ENCODE measurements at regions not wholly inside any gene's neighbourhood (a gene's known extent, or its start where the extent isn't known, plus 50 kb on each side); places are given as distances from the start of the nearest gene placed in this dataset.
A peak's percentile ranks its signal among the peaks of the same experiment; 100 is the strongest.

DNA sequence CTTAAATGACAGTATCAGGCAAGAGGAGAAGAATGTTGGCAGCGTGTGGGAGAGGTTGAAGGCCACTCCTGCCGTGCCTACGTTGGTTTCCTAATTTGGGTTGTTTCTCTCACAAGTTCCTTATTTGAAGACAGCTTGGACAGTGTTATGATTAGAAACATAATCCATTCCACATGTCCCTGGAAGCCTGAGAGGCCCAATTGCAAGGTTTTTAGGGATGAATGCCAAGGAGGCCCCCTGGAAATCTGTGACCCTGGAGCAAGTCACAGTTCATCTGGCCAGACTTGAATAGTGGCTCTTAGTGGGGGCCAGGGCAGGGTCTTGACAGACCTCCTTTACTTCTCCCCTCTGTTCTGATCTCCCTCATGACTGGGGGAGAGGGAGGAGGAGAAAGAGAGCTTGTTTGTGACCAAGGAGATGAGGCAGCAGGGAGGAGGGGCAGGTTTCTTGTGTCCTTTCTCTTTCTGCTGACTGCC lies 584.4 kb upstream of the TBL1XR1 start:
- no peak for DNase-seq
- Histone ChIP-seq H3K4me3 (ENCODE audit: low read depth, low read length) (no peak overlapping the region), H3K4me1 (peaks cover 4% of the 10 kb centered on the region), H3K27me3 (no peaks in the 10 kb centered on the region), H3K36me3 (no peaks in the 10 kb centered on the region), H3K9me3 (no peaks in the 10 kb centered on the region)
- TF ChIP-seq, protein P1, sequence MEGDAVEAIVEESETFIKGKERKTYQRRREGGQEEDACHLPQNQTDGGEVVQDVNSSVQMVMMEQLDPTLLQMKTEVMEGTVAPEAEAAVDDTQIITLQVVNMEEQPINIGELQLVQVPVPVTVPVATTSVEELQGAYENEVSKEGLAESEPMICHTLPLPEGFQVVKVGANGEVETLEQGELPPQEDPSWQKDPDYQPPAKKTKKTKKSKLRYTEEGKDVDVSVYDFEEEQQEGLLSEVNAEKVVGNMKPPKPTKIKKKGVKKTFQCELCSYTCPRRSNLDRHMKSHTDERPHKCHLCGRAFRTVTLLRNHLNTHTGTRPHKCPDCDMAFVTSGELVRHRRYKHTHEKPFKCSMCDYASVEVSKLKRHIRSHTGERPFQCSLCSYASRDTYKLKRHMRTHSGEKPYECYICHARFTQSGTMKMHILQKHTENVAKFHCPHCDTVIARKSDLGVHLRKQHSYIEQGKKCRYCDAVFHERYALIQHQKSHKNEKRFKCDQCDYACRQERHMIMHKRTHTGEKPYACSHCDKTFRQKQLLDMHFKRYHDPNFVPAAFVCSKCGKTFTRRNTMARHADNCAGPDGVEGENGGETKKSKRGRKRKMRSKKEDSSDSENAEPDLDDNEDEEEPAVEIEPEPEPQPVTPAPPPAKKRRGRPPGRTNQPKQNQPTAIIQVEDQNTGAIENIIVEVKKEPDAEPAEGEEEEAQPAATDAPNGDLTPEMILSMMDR (IDR thresholded peaks at IDR 0.05; ENCODE audit: low read depth, low read length): no peak

DNA sequence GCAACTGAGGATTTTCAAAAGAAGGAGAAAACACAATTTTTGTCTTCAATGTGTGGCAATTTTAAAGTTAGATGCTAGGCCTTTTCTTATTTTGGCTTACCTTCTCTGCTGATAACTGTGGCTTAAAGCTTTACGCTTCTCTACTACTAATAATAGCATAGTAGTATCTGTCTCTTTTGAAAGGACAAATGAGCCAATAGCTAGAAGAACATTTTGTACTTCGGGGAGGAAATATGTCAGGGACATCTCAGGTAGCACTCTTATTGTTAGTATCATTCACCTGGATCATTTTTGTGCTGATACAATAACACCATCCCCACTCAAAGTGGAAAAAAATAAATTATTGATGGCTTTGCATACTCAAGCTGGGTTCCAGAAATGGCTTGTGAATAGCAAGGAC lies 586.1 kb upstream of the TBL1XR1 start:
- no peak for DNase-seq
- TF ChIP-seq, protein P1 (IDR thresholded peaks at IDR 0.05; ENCODE audit: low read depth, low read length): no peak
- H3K36me3 ChIP-seq: no peaks in the 10 kb centered on the region

GRCh38 chr3:177783767-177784166 lies 586.5 kb upstream of the TBL1XR1 start:
- Histone ChIP-seq H3K4me1 (no peaks in the 10 kb centered on the region; the same call in 1 of the 2 replicates), H3K36me3 (no peaks in the 10 kb centered on the region), H3K9me3 (no peaks in the 10 kb centered on the region), H3K27me3 (no peaks in the 10 kb centered on the region), H3K4me3 (ENCODE audit: low read depth, low read length) (no peak overlapping the region)
- TF ChIP-seq, protein P1 (IDR thresholded peaks at IDR 0.05; ENCODE audit: low read depth, low read length): no peak
- no peak for DNase-seq

More for the DNA sequence above, 586.1 kb upstream of the TBL1XR1 start:
- no peak overlapping the region for H3K4me3 ChIP-seq (ENCODE audit: low read depth, low read length)
- H3K27me3 ChIP-seq: no peaks in the 10 kb centered on the region
- no peaks in the 10 kb centered on the region; the same call in 1 of the 2 replicates for H3K4me1 ChIP-seq
- H3K9me3 ChIP-seq: no peaks in the 10 kb centered on the region

DNA sequence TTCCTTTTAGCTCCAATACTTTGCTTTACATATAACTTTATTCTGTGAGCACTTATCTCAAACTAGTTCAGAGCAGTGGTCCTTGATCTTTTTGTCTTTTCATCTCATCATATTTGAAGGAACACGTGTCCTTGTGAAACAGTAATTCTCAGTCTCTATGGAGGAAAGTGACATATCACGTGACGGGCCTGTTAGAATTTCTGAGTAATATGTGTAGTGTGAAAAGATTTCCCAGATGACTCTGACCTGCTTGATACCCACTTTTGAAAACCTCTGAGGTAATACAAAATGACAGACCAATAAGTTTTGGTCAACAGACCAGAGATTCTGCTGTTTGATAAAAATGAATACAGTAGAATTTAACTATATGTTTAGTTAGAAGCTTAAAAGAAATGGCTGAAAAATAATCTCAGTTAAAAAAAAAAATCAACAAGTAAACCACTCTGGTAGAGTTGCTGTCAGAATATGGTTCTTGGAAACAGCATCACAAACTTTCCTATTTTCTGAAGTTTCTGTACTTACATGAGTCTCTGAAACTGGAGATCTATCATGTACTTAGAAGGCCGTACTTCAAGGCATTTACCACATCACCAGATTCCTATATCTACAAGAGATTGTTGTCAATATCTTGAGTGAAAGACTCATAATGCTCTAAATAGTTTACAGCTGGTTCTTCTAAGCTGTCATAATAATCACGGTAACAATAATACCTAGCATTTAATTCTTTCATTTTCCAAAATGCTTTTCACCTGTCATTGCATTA lies 590.2 kb upstream of the TBL1XR1 start:
- peaks cover 10% of the 10 kb centered on the region for H3K4me1 ChIP-seq
- H3K9me3 ChIP-seq: no peaks in the 10 kb centered on the region
- no peaks in the 10 kb centered on the region for H3K36me3 ChIP-seq
- DNase-seq: no peak
- no peak overlapping the region for H3K4me3 ChIP-seq (ENCODE audit: low read depth, low read length)
- H3K27me3 ChIP-seq: no peaks in the 10 kb centered on the region
- TF ChIP-seq, protein P1 (IDR thresholded peaks at IDR 0.05; ENCODE audit: low read depth, low read length): no peak

DNA sequence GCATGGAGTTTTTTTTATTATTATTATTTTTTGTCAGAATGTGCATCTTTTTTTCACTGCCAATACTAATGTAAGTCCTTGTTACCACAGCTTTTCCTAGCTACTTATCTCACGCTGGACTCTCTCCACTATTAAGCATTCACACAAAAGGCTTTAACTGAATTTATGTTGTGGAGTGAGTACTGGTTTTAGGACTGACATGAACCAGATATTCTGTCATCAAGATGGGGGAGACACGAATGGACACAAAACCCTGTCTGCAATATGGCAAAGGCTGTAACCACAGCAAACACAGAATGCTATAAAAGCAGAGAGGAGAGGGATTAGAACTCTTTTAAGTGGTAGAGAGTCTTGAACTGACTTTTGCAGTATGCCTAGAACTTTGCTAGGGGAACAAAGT lies 592.2 kb upstream of the TBL1XR1 start:
- Histone ChIP-seq H3K36me3 (no peaks in the 10 kb centered on the region), H3K9me3 (no peaks in the 10 kb centered on the region), H3K4me1 (peaks cover 11% of the 10 kb centered on the region), H3K27me3 (no peaks in the 10 kb centered on the region), H3K4me3 (ENCODE audit: low read depth, low read length) (no peak overlapping the region)
- DNase-seq: peak; percentile 37
- TF ChIP-seq, protein P1 (IDR thresholded peaks at IDR 0.05; ENCODE audit: low read depth, low read length): no peak

DNA sequence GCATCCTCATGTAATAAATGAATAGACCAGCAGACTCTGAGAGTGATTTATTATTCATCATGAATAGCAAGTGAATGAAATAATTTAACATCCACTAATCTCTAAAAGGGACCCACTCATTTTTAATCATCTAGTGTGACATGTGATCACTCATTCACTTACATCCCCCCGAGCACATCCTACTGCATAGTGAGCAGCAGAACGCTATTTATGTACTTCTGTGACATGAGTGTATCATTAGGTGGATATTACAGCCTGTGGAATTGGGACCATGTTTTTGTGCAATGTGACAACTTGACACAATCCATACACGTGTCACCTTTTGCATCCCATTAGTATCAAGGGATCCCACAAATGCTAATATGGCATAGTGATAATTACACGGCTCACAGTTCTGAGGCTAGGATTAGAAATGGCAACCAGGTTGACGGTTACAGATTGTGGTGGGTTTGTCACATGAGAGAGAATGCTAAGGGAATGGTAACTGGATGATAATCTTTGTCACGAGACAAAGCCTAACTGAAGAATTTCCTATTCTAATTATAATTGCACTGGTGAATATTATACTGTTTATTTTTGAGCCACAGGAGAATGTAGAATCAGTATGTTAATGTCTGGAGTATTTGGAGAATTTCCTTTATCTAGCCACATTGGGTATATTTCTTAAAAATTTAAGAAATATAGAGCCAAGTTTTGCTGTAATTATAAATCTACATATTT lies 595.2 kb upstream of the TBL1XR1 start:
- Histone ChIP-seq H3K4me1 (peaks cover 11% of the 10 kb centered on the region), H3K27me3 (no peaks in the 10 kb centered on the region), H3K36me3 (no peaks in the 10 kb centered on the region), H3K9me3 (no peaks in the 10 kb centered on the region), H3K4me3 (ENCODE audit: low read depth, low read length) (no peak overlapping the region)
- TF ChIP-seq, protein P1 (IDR thresholded peaks at IDR 0.05; ENCODE audit: low read depth, low read length): no peak
- no peak for DNase-seq

All from BE2C (cell line).